HG03432 (cell line): ENCODE measurements at regions not wholly inside any gene's neighbourhood (a gene's known extent, or its start where the extent isn't known, plus 50 kb on each side); places are given as distances from the start of the nearest gene placed in this dataset.
"Not testable (repeated sequence)": the region's sequence is repeated elsewhere in the genome, so short reads cannot be mapped to it uniquely, and the experiment has no call there.

Experiments
- ATAC-seq: cut with Tn5 transposase; IDR thresholded peaks from one replicate; pipeline ENCODE4 v1.9.1; 2021; ENCODE audit warnings: mild to moderate bottlenecking, moderate library complexity; ENCODE audit not compliant: unreplicated experiment

DNA sequence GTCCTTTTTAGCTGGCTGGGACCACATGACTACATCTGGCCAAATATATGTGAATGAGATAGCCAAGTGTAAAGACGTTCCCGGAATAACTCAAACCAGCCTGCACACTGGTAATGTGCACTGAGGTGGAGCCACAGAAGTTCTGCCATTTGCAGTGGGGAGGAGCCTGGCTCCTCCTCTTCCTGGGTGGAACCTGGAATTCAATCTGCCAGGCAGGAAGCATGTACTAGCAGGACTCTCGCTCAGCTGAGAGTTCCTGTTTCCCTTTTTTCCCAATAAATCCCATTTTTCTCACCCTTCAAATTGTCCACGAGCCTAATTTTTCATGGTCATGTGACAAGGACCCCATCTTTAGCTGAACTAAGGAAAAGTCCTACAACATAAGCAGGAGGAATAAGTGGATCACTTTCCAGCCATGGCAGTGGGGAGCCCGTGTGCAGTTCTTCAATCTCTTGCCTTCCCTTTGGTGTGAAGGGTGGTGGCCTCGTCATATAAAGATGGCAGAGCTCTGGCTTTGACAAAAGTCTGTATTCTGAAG lies 183.2 kb downstream of the UXS1 start:
- ATAC-seq, result no peak

DNA sequence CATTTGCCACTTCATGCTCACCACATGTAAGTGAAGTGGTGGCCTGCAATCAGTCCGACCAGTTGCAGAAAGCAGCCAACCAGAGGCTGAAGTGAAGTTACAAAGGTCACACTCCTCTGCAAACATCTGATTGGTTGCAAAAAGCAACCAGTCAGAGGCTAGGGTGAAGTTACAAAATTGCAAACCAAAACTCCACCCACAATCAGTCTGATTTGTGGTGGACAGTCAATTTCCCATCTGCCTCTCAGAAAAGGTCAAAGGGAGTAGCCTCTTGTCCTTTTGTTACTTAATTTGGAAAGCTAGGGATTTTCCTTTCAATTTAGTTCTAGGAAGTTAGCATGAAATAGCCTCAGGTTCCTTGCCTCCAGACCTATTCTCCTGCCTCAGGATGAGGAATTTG lies 185.0 kb downstream of the UXS1 start:
- no peak for ATAC-seq

DNA sequence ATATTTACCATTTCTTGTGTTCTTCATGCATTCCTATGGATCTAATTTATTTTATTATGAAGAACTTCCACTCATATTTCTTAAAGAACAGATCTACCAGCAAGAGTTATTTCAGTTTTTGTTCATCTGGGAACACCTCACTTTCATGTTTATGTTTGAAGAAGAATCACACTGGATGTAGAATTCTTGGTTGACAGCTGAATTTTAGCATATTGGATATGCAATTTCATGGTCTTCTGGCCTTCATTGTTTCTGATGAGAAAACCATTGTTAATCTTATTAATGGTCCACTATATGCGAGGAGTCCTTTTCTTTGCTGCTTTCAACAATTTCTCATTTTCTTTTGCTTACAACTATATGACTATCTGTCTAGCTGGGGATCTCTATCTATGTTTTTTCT lies 189.2 kb downstream of the UXS1 start:
- no peak for ATAC-seq

DNA sequence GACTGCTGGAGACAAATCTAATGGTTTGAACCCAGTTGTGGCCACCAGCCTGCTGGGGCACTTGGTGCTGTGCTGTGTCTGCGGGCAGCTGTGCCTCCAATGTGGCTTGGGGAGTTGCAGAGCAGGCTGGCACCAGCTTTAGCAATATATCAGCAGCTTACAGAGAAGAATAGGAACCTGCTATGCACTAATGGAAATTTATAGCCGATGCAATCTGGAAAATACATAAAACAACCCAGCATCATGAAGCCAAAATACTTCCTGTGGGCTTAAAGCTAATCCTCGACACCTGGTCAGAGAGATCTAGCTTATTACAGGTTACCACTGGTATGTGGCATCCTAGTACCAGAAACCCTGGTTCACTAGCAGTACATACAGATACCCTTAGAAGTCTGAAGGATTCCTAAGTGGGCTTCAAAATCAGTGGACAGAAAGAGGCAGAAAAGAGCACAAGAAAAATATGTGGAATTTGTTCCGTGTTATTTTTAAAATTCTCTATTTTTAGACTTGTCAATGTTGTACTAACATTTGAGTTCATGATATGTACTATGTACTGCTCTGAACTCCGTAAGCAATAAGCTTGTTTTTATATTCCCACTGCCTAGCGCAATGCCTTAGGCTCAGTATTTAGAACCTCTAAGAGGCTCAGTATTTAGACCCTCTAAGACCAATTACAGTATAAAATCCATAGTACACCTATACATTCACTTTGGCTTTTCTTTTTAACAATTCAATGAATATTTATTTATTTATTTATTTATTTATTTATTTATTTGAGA lies 194.7 kb downstream of the UXS1 start:
- no peak for ATAC-seq

DNA sequence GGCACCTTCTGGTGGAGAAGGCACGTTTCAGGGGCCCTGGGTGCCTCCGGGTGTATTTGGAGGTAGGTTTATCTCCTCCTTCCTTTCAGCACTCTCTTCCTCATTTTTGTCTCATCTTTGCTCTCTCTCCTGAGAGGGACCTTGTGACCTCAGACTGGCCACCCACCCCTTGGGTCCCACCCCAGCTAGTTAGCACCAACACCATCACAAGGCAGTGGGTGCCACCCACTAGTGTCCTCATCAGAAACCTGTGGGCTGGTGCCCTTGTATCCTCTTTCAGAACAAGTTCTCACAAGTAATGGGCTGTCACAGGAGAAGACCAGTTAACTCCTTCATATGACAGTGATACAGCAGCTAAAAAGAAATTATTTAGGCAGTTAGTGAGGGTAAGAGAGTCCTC lies 196.4 kb downstream of the UXS1 start:
- no peak for ATAC-seq

DNA sequence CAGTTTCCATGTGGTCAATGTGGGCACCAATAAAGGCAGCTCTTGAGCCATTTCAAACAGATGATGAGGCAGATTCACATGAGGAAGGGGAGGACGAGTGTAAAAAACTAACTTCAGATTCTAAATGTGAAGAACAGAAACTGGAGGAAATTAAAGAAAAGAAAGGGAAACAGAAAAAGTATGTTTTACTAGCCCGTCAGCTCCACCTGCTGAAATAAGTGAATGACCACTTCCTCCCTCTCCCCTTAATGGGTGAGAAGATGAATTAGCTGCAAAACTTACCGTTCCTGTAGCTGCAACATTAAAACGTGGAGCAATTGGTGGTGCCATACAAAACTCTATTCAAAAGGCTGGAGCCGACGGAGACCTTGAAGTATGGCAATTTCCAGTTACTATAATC lies 203.5 kb downstream of the UXS1 start:
- no peak for ATAC-seq

DNA sequence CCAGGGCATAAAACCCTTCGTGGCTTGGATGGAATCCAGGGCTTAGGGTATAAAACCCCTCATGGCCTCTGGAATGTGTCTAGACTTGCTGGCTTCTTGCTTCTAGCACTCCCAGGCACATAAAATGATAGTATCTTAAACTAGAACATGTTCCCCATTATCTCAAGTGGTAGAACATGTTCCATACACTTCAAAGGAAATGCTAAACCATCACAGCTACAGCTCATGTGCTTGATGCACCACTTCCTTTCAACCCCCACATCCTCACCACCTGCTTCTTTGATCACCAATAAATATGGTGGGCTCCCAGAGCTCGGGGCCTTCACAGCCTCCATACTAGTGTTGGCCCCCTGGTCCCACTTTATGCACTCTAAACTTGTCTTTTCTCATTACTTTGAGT lies 204.3 kb downstream of the UXS1 start:
- not testable (repeated sequence) for ATAC-seq

DNA sequence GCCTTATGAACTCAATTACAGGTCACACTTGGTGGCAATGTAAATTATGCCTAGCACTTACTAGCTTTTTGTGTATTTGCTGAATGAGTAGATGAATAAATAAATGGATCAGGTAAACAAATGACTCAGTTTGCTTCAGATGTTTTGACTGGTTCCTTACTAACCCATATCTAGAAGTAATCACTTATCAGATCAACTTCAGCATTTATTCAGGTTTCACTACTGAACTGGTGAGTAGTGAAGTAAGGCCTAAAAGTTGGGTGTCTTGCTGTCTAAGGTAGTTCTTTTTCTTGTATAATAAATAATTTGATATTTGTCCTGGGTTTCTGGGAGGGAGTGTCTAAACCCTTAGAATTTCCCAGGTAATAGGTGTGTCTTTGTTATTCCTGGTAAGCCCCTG lies 205.0 kb downstream of the UXS1 start:
- no peak for ATAC-seq

DNA sequence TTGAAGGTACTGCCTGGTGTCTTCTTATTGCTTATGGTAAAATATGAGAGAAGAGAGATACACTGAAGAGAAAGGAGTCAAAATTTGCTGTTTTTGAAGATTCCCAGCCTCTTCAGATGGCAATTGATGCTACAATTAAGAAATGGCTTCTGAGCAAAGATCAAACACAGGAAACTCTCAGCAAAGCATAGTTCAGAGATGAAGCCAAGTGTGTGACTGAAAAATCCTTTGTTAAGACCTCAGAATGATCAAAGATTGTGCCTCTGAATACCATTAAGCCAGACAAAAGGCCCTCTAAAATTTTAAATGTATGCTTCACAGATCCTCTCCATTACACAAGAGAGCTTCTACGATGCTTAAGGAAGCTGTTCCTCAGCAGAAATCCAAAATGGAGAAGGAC lies 216.3 kb downstream of the UXS1 start:
- no peak for ATAC-seq

DNA sequence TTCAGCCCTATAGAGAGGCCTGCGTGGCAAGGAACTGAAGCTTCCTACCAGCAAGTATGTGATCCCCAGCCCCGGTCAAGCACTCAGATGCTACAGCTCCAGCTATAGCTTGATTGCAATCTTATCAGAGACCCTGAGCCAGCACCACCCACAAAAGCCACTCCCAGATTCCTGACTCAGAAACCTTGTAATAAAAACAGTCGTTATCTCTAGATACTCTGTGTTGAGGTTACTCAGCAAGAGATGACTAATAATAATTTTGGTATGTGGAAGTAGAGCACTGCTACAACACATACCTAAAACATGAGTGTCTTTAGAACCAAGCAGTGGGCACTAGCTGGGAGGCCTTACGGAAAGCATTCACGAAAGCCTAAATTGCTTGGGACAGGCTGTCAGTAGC lies 216.9 kb downstream of the UXS1 start:
- ATAC-seq, result no peak

DNA sequence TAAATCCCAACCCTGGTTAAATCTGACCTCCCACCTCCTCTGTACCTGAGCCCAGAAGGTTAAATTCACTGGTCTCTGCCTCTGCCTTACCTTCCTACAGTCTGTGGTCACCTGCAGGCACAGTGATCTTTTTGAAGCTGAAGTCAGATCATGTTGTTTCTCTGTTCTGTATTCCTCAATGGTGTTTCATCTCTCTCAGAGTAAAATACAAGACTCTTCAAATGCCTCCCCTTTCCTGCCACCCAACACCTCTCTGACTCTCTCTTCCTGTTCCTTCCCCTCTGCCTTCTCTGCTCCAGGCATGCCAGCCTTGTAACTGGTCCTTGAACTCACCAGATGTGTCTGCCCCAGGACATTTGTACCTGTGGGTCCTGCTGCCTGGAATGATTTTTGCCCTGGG lies 219.3 kb downstream of the UXS1 start:
- no peak for ATAC-seq

DNA sequence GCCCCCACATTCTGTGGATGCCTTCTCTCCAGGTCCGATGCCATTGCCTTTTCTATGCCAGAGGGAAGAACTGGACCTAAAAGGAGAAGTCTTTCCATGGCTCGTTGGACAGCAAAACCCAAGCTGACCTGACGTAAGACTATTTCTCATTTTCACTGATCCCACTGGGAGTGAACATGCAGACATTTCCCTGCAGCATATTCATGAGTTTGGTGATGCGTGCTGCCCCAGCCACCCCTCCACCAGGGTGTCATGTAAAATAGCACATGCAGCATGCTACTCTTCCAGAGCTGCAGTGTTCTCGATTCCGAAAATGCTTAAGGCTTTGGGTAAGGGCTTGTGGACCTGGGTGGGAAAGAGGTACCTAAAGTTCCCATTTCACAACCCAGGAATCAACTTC lies 221.2 kb downstream of the UXS1 start:
- ATAC-seq, result no peak

DNA sequence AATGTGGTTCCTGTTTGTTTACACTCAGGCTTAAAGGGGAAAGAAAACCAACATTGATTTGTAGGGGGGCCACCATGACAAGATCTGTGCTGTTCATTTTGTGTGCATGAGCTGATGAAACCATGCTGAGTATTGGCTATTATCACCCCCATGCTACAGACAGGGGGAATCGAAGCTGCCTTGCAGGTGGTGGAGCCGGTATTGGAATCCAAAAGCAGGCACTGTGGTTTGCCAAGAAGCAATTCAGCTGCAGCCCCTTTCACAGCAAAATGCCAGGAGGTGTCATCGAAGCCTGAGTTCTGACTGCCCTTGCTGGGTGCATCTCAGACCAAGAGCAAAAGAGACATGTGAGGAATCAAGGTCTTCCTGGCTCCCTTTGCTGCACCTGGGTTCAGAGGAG lies 221.9 kb downstream of the UXS1 start:
- no peak for ATAC-seq

DNA sequence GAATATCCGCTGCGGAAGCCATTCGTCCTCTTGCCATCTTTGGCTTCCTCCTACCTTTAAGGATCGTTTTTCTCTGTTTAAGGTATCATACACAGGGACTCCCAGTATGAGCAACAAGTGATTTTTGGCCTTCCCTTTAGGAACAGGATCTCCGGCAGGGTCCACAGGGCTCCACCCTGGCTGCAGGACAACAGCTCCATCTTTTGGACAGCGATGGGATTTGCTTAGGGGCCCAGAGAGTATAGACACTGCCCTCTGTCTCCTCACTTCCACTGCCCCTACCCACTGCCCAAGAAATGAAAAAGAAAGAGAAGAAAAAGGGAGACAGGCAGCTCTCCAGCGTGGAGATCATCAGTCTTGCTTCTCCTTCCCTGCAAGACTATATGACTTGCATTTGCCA lies 224.5 kb downstream of the UXS1 start:
- no peak for ATAC-seq

DNA sequence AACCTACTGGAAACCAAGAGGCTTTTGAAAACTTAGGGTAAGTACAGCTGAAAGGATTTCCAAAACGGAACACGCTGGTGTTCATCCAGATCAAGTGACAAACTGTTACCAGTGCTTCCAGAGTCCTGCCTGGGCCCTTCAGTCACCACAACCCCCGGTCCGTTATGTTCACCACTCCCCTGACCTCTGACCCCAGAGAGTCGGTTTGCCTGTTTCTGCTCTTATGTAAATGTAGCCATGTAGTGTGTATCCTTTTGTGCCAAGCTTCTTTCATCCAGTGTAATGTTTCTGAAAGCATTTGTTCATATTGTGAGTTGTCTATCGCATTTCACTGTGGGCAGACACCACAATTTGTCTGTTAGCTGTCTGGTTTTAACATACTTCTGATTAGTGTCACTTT lies 217.5 kb downstream of the NCK2 start:
- ATAC-seq, result no peak

DNA sequence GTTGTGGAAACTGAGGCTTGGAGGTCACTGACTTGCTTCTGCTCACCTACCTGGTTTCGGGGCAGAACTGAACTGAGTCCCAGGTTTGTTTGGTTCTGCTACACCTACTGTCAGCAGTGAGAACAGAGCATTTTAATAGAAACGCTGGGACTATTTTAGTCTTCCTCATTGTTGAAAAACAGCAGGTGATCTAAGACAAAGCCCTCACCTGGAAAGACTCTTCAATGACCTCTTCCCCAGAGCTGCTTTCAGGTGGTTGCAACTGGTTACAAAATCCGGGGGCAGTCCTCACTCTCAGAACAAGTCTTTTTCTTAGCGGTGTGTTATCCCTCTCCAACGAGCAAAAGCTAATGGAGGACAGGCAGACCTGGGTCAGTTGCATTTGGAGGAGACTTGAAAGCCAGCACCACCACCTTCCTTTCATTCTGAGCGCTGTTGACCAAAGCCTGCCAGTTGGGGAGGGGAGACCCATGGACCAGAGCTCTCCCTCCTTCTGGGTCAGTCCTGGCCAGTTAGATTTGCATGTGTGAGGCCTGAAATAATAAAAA lies 217.0 kb downstream of the NCK2 start:
- no peak for ATAC-seq

DNA sequence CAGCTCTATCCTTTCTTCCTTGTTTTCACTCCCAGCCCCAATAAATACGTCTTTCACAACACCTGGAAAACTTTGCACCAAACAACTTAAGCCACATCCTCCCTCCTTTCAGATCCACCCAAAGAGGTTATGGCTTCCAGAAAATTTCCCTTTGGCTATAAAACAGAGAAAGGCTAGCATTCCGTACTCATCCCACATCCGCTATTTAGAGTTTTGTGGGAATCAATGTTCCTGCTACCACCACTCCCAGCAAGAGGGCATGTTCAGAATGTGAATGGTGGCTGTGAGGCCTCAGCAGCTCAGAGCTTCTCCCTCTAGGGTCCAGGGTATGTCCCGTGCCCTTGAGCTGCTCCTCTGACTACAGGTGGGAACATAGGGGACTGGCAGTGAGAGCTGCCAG lies 214.6 kb downstream of the NCK2 start:
- ATAC-seq, result no peak

DNA sequence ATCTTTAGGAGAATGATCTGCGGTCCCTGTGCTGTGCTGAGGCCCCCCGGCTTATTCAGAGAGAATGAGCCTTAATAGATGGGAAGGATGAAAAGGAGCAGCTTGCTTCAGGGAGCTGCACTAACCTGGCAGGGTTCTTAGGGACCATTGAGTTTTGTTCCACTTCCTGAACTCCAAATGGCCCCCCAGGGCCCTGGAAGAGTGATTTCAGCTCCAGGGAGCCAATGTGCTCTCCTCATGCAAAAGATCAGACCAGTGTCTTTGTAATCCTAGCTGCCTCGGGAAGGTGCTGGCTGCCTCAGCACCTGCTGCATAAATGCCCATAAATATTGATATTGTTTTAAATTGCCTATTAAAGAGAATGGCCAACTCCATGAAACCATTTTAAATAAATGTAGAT lies 210.2 kb downstream of the NCK2 start:
- ATAC-seq, result no peak

DNA sequence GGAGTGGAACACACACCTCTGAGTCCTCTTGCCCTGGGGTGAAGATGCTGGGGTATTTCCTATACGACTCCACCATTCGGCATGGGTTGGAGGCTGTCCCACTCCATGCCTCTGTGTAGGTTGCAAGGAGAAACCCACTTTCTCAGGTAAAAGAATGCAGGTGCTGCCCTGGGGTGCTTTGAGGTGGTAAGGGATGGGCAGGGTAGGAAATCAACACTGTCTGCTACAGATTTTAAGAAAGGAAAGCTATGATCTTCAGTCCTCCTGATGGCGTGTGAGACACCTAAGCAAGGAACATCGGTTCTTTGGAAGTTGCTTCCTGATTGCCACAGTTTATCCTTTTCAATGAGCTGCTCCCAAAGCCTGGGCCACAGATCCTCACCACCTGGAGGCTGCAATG lies 209.2 kb downstream of the NCK2 start:
- ATAC-seq, result no peak

DNA sequence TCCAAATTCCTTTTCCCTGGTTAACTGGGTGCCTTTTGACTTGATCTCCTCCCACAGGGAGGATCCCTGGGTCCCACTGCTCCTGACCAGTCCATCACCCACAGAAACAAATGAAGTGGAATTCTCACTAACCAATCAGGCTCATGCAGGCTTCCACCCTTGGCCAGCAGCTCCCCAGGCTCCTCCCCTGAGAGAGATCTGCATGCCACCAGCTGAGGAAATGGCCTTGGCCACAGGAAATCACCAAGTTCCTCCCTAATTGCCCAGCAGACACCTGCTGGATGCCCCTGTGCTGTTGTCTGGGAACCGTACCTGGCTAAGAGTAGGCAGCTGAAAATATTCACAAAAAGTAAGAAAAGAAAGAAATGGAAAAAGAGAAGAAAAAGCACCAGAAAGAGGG lies 207.4 kb downstream of the NCK2 start:
- ATAC-seq, result no peak

DNA sequence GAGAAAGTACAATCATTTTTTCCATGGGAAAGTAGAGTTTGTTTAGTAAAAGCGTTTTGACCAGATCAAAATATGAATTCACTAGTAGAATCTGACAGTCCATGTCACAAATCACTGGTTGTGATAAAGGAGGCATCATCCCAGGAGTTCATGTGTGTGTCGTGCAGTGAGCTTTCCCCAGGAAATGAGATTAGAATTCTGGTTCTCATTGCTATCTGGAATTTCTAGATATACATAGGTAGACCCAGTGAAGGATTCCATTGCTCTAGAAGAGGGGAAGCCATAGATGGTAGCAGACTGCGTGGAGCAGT lies 206.6 kb downstream of the NCK2 start:
- ATAC-seq, result no peak

DNA sequence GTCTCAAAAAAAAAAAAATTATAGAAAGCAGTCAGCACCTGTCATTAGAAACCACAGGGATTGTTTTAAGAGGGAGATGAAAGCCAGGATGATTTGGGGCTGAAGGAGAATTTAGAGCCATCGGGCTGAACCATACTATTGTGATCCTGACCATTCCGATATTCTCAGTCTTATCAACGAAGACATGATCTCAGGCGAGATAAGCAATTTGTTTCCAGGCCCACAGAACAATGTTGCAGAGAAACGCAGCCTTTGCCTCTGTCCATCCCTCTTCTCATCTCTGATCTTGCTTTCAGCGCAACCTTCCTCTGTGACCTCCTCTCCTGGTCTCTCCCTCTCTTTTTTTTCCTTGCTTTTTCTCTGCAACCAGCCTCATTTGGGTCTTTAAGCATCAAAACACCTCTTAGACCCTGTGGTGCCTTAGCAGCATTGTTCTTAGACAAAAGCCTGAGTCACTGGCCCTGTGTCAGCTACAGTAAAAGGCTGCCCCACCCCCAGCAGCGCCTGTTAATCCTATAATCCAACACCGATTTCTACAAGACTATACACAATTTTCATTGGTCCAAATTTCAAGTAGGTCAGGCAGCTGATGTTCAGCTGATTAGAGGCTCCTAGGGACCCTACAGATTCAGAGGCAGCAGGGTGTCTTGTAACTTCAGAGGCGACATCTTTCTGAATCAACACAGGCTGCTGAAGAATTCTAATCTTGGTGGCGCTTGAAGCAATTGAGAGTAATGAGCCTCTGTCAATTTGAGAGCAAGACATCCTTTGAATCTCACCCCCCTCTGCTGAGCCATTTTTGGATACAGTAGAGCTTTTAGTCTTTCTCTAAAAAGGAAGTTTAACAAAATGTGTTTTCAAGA lies 206.0 kb downstream of the NCK2 start:
- ATAC-seq, result no peak
